A673 (cell line): ENCODE measurements at regions not wholly inside any gene's neighbourhood (a gene's known extent, or its start where the extent isn't known, plus 50 kb on each side); places are given as distances from the start of the nearest gene placed in this dataset.

ENCODE experiments used
- EZH2 ChIP-seq: fragments of 200-600 bp; sonication (generic); IDR thresholded peaks from 2 replicates; pipeline ENCODE4 v1.6.1; 2017; ENCODE audit warnings: borderline replicate concordance, low read depth, mild to moderate bottlenecking, mixed read lengths, antibody characterized with exemption, low read length; ENCODE audit not compliant: poor library complexity, severe bottlenecking
- TF ChIP-seq, protein P1 (sequence below): fragments of 300-800, 200-600 bp; sonication (generic); conservative IDR thresholded peaks from 2 replicates; pipeline ENCODE4 v1.5.1; 2017; ENCODE audit warnings: low read depth, mild to moderate bottlenecking, antibody characterized with exemption, low read length, moderate library complexity, mixed read lengths

DNA sequence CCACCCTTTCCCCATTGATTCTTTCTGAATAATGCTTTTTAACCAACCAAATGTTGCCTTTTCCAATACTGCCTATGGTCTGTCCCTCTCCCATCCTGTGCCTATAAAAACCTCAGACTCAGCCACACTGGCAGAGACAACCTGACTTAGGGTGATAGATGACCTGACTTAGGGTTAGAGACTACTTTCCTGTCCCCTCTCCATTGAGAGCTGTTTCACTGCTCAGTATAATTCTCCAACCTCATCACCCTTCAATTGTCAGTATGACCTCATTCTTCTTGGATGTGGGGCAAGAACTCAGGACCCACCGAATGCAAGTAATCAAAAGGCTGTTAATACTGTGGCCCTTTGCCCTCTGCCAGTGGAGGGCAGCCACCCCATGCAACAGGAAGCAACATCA is 182.3 kb upstream of the STK17B start:
- TF ChIP-seq, protein P1, sequence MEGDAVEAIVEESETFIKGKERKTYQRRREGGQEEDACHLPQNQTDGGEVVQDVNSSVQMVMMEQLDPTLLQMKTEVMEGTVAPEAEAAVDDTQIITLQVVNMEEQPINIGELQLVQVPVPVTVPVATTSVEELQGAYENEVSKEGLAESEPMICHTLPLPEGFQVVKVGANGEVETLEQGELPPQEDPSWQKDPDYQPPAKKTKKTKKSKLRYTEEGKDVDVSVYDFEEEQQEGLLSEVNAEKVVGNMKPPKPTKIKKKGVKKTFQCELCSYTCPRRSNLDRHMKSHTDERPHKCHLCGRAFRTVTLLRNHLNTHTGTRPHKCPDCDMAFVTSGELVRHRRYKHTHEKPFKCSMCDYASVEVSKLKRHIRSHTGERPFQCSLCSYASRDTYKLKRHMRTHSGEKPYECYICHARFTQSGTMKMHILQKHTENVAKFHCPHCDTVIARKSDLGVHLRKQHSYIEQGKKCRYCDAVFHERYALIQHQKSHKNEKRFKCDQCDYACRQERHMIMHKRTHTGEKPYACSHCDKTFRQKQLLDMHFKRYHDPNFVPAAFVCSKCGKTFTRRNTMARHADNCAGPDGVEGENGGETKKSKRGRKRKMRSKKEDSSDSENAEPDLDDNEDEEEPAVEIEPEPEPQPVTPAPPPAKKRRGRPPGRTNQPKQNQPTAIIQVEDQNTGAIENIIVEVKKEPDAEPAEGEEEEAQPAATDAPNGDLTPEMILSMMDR: no peak
- TF ChIP-seq EZH2: no peak
